ENCODE measurements at regions not wholly inside any gene's neighbourhood (a gene's known extent, or its start where the extent isn't known, plus 50 kb on each side); places are given as distances from the start of the nearest gene placed in this dataset.

DNA sequence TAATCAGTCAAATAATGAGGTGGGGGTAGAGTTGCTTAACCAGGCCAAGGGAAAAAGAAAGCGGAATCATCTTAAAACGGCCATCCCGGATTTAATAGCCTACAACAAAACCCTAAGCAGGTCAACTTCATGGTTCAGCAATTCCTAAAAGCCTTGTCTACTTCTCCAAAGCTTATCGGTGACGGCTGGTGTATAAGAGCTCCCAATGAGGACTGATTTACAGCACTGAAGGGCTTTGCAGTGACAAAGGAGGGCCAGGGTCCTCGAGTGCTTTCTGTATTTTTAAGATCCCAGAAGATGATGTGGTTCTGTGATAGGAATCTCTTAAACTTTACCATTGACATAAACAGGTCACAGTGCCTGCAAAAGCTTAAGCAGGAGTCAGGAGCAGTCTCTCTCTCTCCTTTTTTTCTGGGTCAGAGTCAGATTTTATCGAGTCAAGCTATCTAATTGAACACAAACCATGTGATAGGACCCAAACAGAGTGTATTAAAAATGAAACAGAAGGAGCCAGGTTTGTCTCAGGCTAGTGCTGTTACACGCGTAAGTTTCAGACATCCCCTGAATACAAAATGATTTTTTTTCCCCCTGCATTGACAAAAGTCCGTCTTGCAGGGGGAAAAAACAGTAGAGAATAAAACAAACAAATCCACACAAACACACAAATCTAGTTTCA, 663.6 kb upstream of the ZNF608 start:
- intact Hi-C loops (cut with micrococcal nuclease): no loop called here
- Mint-ChIP-seq H3K4me3 (no peak overlapping the region), H3K27ac (no peak overlapping the region), H3K36me3 (ENCODE audit: low read depth) (no peaks in the 10 kb centered on the region), H3K27me3 (ENCODE audit: insufficient read depth) (no peaks in the 10 kb centered on the region), H3K9me3 (no peaks in the 10 kb centered on the region), H3K4me1 (ENCODE audit: low read depth) (no peaks in the 10 kb centered on the region)
- no peak for DNase-seq (ENCODE audit: low spot score)

DNA sequence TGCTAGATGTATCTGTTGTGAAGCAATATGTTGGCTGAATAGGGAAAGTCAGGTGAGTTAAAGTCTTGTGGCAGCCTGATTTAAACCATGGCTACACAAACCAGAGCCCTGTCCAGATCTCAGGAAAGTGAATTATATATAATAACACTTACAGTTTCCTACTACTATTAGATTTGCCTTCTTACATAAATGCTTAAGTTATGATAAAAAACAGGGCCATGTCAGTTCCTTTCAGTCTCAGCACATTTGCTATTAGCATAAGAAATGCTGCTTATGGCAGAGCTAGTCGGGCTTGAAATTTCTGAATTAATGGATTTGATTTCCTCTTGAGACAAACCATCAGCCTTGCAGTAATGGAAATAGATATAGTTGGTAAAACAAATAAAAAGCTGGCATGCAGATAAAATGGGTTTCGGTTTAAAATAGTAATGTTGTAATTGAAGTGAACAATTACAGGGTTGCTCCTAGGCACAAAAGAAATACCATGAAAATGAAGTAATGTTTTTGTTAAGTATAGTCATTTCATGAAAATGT, 664.2 kb upstream of the ZNF608 start:
- Mint-ChIP-seq H3K4me1 (ENCODE audit: low read depth) (no peaks in the 10 kb centered on the region), H3K4me3 (no peak overlapping the region), H3K27ac (no peak overlapping the region), H3K27me3 (ENCODE audit: insufficient read depth) (no peaks in the 10 kb centered on the region), H3K36me3 (ENCODE audit: low read depth) (no peaks in the 10 kb centered on the region), H3K9me3 (no peaks in the 10 kb centered on the region)
- DNase-seq (ENCODE audit: low spot score): no peak
- intact Hi-C loops (cut with micrococcal nuclease): no loop called here

- H3K36me3 Mint-ChIP-seq (ENCODE audit: low read depth): no peaks in the 10 kb centered on the region
- no peaks in the 10 kb centered on the region for H3K4me1 Mint-ChIP-seq (ENCODE audit: low read depth)
- no peak for DNase-seq (ENCODE audit: low spot score)
- H3K4me3 Mint-ChIP-seq: no peak overlapping the region
- no peaks in the 10 kb centered on the region for H3K27me3 Mint-ChIP-seq (ENCODE audit: insufficient read depth)
- intact Hi-C loops (cut with micrococcal nuclease): no loop called here
- H3K27ac Mint-ChIP-seq: no peak overlapping the region
- H3K9me3 Mint-ChIP-seq: no peaks in the 10 kb centered on the region
Observed at GRCh38 chr5:125411071-125411743, 664.8 kb upstream of the ZNF608 start.

- no peak for DNase-seq (ENCODE audit: low spot score)
- Mint-ChIP-seq H3K9me3 (no peaks in the 10 kb centered on the region), H3K4me3 (no peak overlapping the region), H3K27me3 (ENCODE audit: insufficient read depth) (no peaks in the 10 kb centered on the region), H3K27ac (peak overlapping the region; percentile 10), H3K4me1 (ENCODE audit: low read depth) (no peaks in the 10 kb centered on the region), H3K36me3 (ENCODE audit: low read depth) (no peaks in the 10 kb centered on the region)
- intact Hi-C loops (cut with micrococcal nuclease): no loop called here
Observed at GRCh38 chr5:125411744-125412560, 665.5 kb upstream of the ZNF608 start.

- intact Hi-C loops (cut with micrococcal nuclease): no loop called here
- Mint-ChIP-seq H3K9me3 (no peaks in the 10 kb centered on the region), H3K4me3 (no peak overlapping the region), H3K27ac (no peak overlapping the region), H3K4me1 (ENCODE audit: low read depth) (no peaks in the 10 kb centered on the region), H3K36me3 (ENCODE audit: low read depth) (no peaks in the 10 kb centered on the region), H3K27me3 (ENCODE audit: insufficient read depth) (no peaks in the 10 kb centered on the region)
- DNase-seq (ENCODE audit: low spot score): no peak
Observed at GRCh38 chr5:125412561-125413495, 666.4 kb upstream of the ZNF608 start.

GRCh38 chr5:125413496-125414274, 667.2 kb upstream of the ZNF608 start:
- intact Hi-C loops (cut with micrococcal nuclease): no loop called here
- H3K27me3 Mint-ChIP-seq (ENCODE audit: insufficient read depth): no peaks in the 10 kb centered on the region
- H3K4me1 Mint-ChIP-seq (ENCODE audit: low read depth): no peaks in the 10 kb centered on the region
- DNase-seq (ENCODE audit: low spot score): no peak
- no peak overlapping the region for H3K4me3 Mint-ChIP-seq
- no peak overlapping the region for H3K27ac Mint-ChIP-seq
- no peaks in the 10 kb centered on the region for H3K9me3 Mint-ChIP-seq
- no peaks in the 10 kb centered on the region for H3K36me3 Mint-ChIP-seq (ENCODE audit: low read depth)

GRCh38 chr5:125415126-125415525, 668.7 kb upstream of the ZNF608 start:
- H3K27me3 Mint-ChIP-seq (ENCODE audit: insufficient read depth): no peaks in the 10 kb centered on the region
- no peak overlapping the region for H3K4me3 Mint-ChIP-seq
- H3K36me3 Mint-ChIP-seq (ENCODE audit: low read depth): no peaks in the 10 kb centered on the region
- H3K27ac Mint-ChIP-seq: no peak overlapping the region
- intact Hi-C loops (cut with micrococcal nuclease): no loop called here
- DNase-seq (ENCODE audit: low spot score): no peak
- no peaks in the 10 kb centered on the region for H3K9me3 Mint-ChIP-seq
- H3K4me1 Mint-ChIP-seq (ENCODE audit: low read depth): no peaks in the 10 kb centered on the region

DNA sequence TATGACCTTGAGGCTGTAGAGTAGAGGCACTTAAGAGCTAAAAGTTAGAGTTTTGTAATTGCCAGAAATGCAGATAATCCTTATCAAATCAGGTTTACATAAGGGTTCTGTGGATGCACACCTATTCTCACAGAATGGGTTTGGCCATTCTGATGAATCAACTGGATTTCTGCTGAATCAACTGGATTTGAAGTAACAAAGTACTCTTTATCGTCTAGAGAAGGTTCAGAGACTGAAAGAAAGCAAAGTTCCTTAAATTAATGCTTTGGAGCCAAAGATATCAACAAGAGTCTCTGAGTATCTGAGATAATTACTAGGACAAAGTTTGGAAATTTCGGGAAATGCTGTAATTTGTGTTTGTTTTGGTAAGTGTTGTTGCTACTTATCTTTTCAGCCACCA, 669.6 kb upstream of the ZNF608 start:
- DNase-seq (ENCODE audit: low spot score): no peak
- Mint-ChIP-seq H3K4me3 (no peak overlapping the region), H3K9me3 (no peaks in the 10 kb centered on the region), H3K4me1 (ENCODE audit: low read depth) (no peaks in the 10 kb centered on the region), H3K36me3 (ENCODE audit: low read depth) (no peaks in the 10 kb centered on the region), H3K27ac (no peak overlapping the region), H3K27me3 (ENCODE audit: insufficient read depth) (no peaks in the 10 kb centered on the region)
- intact Hi-C loops (cut with micrococcal nuclease): no loop called here

DNA sequence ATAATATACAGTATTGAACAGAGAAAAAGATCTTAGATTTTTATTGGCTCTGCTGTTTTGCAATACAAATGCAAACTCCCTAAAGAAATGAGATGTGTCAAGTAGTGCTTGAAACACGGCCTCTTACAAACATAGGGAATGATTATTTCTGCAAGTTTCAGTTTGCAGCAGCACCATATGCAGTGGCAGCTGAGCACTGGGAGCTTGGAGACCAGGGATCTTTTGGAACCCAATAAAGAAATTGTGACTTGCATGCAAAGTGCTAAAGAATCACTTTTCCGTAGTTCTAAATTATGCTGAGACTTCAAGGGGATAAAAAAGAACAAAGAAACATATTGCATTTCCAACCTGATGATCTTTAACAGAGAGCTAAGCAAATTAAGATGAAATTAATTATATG, 674.6 kb upstream of the ZNF608 start:
- no peak overlapping the region for H3K4me3 Mint-ChIP-seq
- DNase-seq (ENCODE audit: low spot score): no peak
- intact Hi-C loops (cut with micrococcal nuclease): no loop called here
- no peaks in the 10 kb centered on the region for H3K4me1 Mint-ChIP-seq (ENCODE audit: low read depth)
- no peaks in the 10 kb centered on the region for H3K36me3 Mint-ChIP-seq (ENCODE audit: low read depth)
- H3K27ac Mint-ChIP-seq: no peak overlapping the region
- no peaks in the 10 kb centered on the region for H3K9me3 Mint-ChIP-seq
- no peaks in the 10 kb centered on the region for H3K27me3 Mint-ChIP-seq (ENCODE audit: insufficient read depth)

DNA sequence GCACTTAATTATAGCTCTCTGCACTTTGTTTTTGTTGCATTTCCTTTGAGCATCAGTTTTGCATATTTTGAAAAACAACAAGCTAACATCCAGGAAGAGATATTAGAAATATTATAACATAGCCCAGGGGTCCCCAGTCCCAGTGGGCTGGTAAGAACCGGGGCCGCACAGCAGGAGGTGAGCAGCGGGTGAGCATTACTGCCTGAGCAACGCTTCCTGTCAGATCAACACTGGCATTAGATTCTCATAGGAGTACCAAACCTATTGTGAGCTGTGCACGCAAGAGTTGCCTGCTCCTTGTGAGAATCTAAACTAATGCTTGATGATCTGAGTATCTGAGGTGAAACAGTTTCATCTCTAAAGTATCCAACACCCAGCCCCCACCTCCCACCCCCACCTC, 675.9 kb upstream of the ZNF608 start:
- Mint-ChIP-seq H3K27ac (no peak overlapping the region), H3K9me3 (no peaks in the 10 kb centered on the region), H3K36me3 (ENCODE audit: low read depth) (no peaks in the 10 kb centered on the region), H3K4me1 (ENCODE audit: low read depth) (no peaks in the 10 kb centered on the region), H3K27me3 (ENCODE audit: insufficient read depth) (no peaks in the 10 kb centered on the region), H3K4me3 (no peak overlapping the region)
- no peak for DNase-seq (ENCODE audit: low spot score)
- intact Hi-C loops (cut with micrococcal nuclease): no loop called here

GRCh38 chr5:125424402-125425141, 678.1 kb upstream of the ZNF608 start:
- no peaks in the 10 kb centered on the region for H3K4me1 Mint-ChIP-seq (ENCODE audit: low read depth)
- peaks cover 8% of the 10 kb centered on the region for H3K9me3 Mint-ChIP-seq
- intact Hi-C loops (cut with micrococcal nuclease): no loop called here
- H3K36me3 Mint-ChIP-seq (ENCODE audit: low read depth): no peaks in the 10 kb centered on the region
- no peak for DNase-seq (ENCODE audit: low spot score)
- no peak overlapping the region for H3K4me3 Mint-ChIP-seq
- H3K27me3 Mint-ChIP-seq (ENCODE audit: insufficient read depth): no peaks in the 10 kb centered on the region
- no peak overlapping the region for H3K27ac Mint-ChIP-seq

Data from activated T-helper 1 cell treated with anti-CD3 and anti-CD28 coated beads, Interleukin-12 subunit alpha, Interleukin-12 subunit beta, Interleukin-2, Interleukin-4 antibody, amounts not matched to agents 30 ng/mL and 10 ng/mL and 1 ng/mL, durations not matched to agents 14 hours and 24 hours and 36 hours (primary cell).